GM12892 (cell line): ENCODE measurements at regions not wholly inside any gene's neighbourhood (a gene's known extent, or its start where the extent isn't known, plus 50 kb on each side); places are given as distances from the start of the nearest gene placed in this dataset.

Experiments used
- POLR2A ChIP-seq: IDR thresholded peaks from 2 replicates; pipeline ENCODE4 v1.6.1; 2011; ENCODE audit warnings: low read depth, low read length, control low read depth
- POLR2AphosphoS5 ChIP-seq: IDR thresholded peaks from 2 replicates; pipeline ENCODE4 v1.6.1; 2011; ENCODE audit warnings: low read depth, low read length, control low read depth

- TF ChIP-seq POLR2AphosphoS5 (no peak), POLR2A (no peak)
Observed at GRCh38 chr3:117228466-117228865, 518.9 kb downstream of the TUSC7 start.
